GM23338 (cell line): ENCODE measurements at regions not wholly inside any gene's neighbourhood (a gene's known extent, or its start where the extent isn't known, plus 50 kb on each side); places are given as distances from the start of the nearest gene placed in this dataset.

ENCODE experiments used
- ATAC-seq: fragments of 200-7000 bp; cut with Tn5 transposase; 3 replicates; pipeline ENCODE4 v1.9.1; 2020
- DNase-seq: peaks from one replicate; pipeline ENCODE4 v3.0.0-alpha.2; 2015; ENCODE audit warnings: low spot score
- H2AFZ ChIP-seq: fragments of 200-600 bp; sonication (generic); 2 replicates; pipeline ENCODE4 v1.8.0; 2016; ENCODE audit warnings: antibody characterized with exemption, mild to moderate bottlenecking, moderate library complexity
- H3F3A ChIP-seq: fragments of 200-600 bp; sonication (generic); replicated peaks from 2 replicates; pipeline ENCODE4 v1.8.0; 2017; ENCODE audit warnings: antibody characterized with exemption, mixed run types, low read depth
- H3K27ac ChIP-seq: fragments of 200-600 bp; sonication (generic); 2 replicates; pipeline ENCODE4 v1.6.1; 2016; ENCODE audit warnings: low read depth
- H3K27me3 ChIP-seq: fragments of 200-600 bp; sonication (generic); 2 replicates; pipeline ENCODE4 v1.8.0; 2016; ENCODE audit warnings: mild to moderate bottlenecking, mixed run types, moderate library complexity; ENCODE audit not compliant: insufficient read depth
- H3K36me3 ChIP-seq: fragments of 200-600 bp; sonication (generic); 2 replicates; pipeline ENCODE4 v1.8.0; 2016; ENCODE audit warnings: mild to moderate bottlenecking; ENCODE audit not compliant: insufficient read depth
- H3K4me1 ChIP-seq: fragments of 200-600 bp; sonication (generic); 2 replicates; pipeline ENCODE4 v1.8.0; 2016; ENCODE audit warnings: mild to moderate bottlenecking, moderate library complexity; ENCODE audit not compliant: insufficient read depth
- H3K4me2 ChIP-seq: fragments of 200-600 bp; sonication (generic); 2 replicates; pipeline ENCODE4 v1.7.1; 2017; ENCODE audit warnings: mixed run types
- H3K4me3 ChIP-seq: fragments of 200-600 bp; sonication (generic); 2 replicates; pipeline ENCODE4 v1.6.1; 2016; ENCODE audit warnings: mixed run types
- H3K79me2 ChIP-seq: fragments of 200-600 bp; sonication (generic); replicated peaks from 2 replicates; pipeline ENCODE4 v1.8.0; 2017; ENCODE audit warnings: mild to moderate bottlenecking; ENCODE audit not compliant: insufficient read depth
- H3K9me2 ChIP-seq: fragments of 200-600 bp; sonication (generic); 2 replicates; pipeline ENCODE4 v1.8.0; 2017; ENCODE audit not compliant: insufficient read depth
- H4K20me1 ChIP-seq: fragments of 200-600 bp; sonication (generic); replicated peaks from 2 replicates; pipeline ENCODE4 v1.8.0; 2017; ENCODE audit warnings: mild to moderate bottlenecking; ENCODE audit not compliant: insufficient read depth
- H3K27ac Mint-ChIP-seq: 2 replicates; pipeline ENCODE4 v1.8.0; 2020; ENCODE audit warnings: inconsistent platforms, mild to moderate bottlenecking, moderate library complexity, mixed read lengths
- H3K27me3 Mint-ChIP-seq: 3 replicates; pipeline ENCODE4 v1.8.0; 2022; ENCODE audit warnings: low read depth, mild to moderate bottlenecking, moderate library complexity, mixed read lengths, inconsistent platforms; ENCODE audit not compliant: insufficient read depth, poor library complexity
- H3K36me3 Mint-ChIP-seq: 3 replicates; pipeline ENCODE4 v1.8.0; 2021; ENCODE audit warnings: low read depth, mild to moderate bottlenecking, inconsistent platforms, moderate library complexity, mixed read lengths
- H3K4me1 Mint-ChIP-seq: 3 replicates; pipeline ENCODE4 v1.8.0; 2020; ENCODE audit warnings: mild to moderate bottlenecking, inconsistent platforms, mixed read lengths
- H3K4me3 Mint-ChIP-seq: 3 replicates; pipeline ENCODE4 v1.8.0; 2021; ENCODE audit warnings: moderate library complexity, mild to moderate bottlenecking, inconsistent platforms, mixed read lengths
- H3K9me3 Mint-ChIP-seq: 3 replicates; pipeline ENCODE4 v1.8.0; 2020; ENCODE audit warnings: moderate library complexity, mild to moderate bottlenecking, inconsistent platforms, mixed read lengths
- EZH2phosphoT487 ChIP-seq: fragments of 200-600 bp; sonication (generic); IDR thresholded peaks from one replicate; pipeline ENCODE4 v1.8.1; 2018; ENCODE audit warnings: antibody characterized with exemption; ENCODE audit not compliant: unreplicated experiment
- JUNB ChIP-seq: IDR thresholded peaks from one replicate; pipeline ENCODE4 v1.6.1; 2016; ENCODE audit warnings: antibody characterized with exemption; ENCODE audit not compliant: unreplicated experiment
- NANOG ChIP-seq: IDR thresholded peaks from 2 replicates; pipeline ENCODE4 v1.6.1; 2016; ENCODE audit warnings: antibody characterized with exemption, borderline replicate concordance
- POLR2AphosphoS5 ChIP-seq: IDR thresholded peaks from 2 replicates; pipeline ENCODE4 v1.6.1; 2016; ENCODE audit warnings: antibody characterized with exemption, low read depth
- STAT1 ChIP-seq: IDR thresholded peaks from one replicate; pipeline ENCODE4 v1.6.1; 2016; ENCODE audit warnings: antibody characterized with exemption; ENCODE audit not compliant: unreplicated experiment
- ZNF114 ChIP-seq: fragments of 250-450 bp; sonication (Bioruptor Pico); IDR thresholded peaks from 2 replicates; pipeline ENCODE4 v1.5.0; 2020; ENCODE audit warnings: mild to moderate bottlenecking, moderate library complexity
- ZNF331 ChIP-seq: fragments of 250-450 bp; sonication (Bioruptor Pico); IDR thresholded peaks from 2 replicates; pipeline ENCODE4 v1.5.0; 2020; ENCODE audit warnings: low read depth, mild to moderate bottlenecking, moderate library complexity
- TF ChIP-seq, protein P1 (sequence below), 2 experiments: fragments of 200-600 bp in 1 of 2; sonication (generic) in 1 of 2; conservative IDR thresholded peaks; 2 replicates each; pipeline versions ENCODE4 v1.5.1 to v1.6.1; 2016 to 2017; ENCODE audit warnings: antibody characterized with exemption in 2 of 2, low read depth in 2 of 2, mild to moderate bottlenecking in 2 of 2, moderate library complexity in 1 of 2
- TF ChIP-seq, protein P2 (sequence below): IDR thresholded peaks from one replicate; pipeline ENCODE4 v1.6.1; 2018; ENCODE audit warnings: antibody characterized with exemption; ENCODE audit not compliant: unreplicated experiment
- TF ChIP-seq, protein P3 (sequence below): IDR thresholded peaks from 2 replicates; pipeline ENCODE4 v1.6.1; 2016; ENCODE audit warnings: antibody characterized with exemption

DNA sequence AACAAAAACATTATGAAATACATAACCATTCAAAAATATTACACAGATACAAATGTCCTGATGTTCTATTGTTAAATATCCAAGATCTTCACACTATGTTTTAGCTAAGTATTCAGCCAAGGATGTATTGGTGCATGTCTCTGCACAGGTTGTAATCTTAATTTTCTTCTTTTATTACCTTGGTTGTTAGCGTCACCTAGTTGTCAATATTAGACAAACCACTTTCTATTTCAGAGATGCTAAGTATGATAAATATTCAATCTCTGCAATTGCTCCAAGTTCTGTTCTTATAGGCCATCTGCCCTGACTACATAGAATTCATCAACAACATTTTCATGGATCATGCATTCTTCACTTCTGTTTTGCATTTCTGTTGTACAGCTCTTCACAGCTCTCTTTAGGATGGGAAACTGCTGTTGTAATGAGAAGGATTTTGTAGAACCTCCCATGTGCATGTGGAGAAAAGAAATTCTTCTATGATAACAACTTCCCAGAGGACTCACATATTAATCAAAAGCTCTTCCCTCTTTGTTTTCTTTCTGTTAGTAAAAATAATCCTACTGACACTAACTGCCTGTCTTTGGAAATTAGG lies 380.1 kb downstream of the NUF2 start:
- H3K4me2 ChIP-seq, result no peak overlapping the region
- Mint-ChIP-seq H3K27ac (no peak overlapping the region), H3K4me3 (no peak overlapping the region), H3K4me1 (peaks cover under 1% of the 10 kb centered on the region; the same call in 2 of the 3 replicates), H3K27me3 (no peaks in the 10 kb centered on the region), H3K9me3 (no peaks in the 10 kb centered on the region), H3K36me3 (no peaks in the 10 kb centered on the region)
- no peak overlapping the region for H3K4me3 ChIP-seq
- no peaks in the 10 kb centered on the region for H3K36me3 ChIP-seq
- H3K27ac ChIP-seq, result no peak overlapping the region
- H3F3A ChIP-seq, result no peaks in the 10 kb centered on the region
- no peaks in the 10 kb centered on the region for H3K79me2 ChIP-seq
- no peaks in the 10 kb centered on the region for H3K27me3 ChIP-seq
- H3K9me2 ChIP-seq, result no peaks in the 10 kb centered on the region
- no peak overlapping the region for H2AFZ ChIP-seq
- no peak for ATAC-seq
- no peak for DNase-seq
- TF ChIP-seq STAT1 (no peak), NANOG (no peak)
- TF ChIP-seq, protein P1, sequence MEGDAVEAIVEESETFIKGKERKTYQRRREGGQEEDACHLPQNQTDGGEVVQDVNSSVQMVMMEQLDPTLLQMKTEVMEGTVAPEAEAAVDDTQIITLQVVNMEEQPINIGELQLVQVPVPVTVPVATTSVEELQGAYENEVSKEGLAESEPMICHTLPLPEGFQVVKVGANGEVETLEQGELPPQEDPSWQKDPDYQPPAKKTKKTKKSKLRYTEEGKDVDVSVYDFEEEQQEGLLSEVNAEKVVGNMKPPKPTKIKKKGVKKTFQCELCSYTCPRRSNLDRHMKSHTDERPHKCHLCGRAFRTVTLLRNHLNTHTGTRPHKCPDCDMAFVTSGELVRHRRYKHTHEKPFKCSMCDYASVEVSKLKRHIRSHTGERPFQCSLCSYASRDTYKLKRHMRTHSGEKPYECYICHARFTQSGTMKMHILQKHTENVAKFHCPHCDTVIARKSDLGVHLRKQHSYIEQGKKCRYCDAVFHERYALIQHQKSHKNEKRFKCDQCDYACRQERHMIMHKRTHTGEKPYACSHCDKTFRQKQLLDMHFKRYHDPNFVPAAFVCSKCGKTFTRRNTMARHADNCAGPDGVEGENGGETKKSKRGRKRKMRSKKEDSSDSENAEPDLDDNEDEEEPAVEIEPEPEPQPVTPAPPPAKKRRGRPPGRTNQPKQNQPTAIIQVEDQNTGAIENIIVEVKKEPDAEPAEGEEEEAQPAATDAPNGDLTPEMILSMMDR (conservative IDR thresholded peaks at IDR 0.05; ENCODE audit: low read depth in 2 of 2), result peak; percentile 35 to 45
- H4K20me1 ChIP-seq, result no peaks in the 10 kb centered on the region
- no peaks in the 10 kb centered on the region for H3K4me1 ChIP-seq

DNA sequence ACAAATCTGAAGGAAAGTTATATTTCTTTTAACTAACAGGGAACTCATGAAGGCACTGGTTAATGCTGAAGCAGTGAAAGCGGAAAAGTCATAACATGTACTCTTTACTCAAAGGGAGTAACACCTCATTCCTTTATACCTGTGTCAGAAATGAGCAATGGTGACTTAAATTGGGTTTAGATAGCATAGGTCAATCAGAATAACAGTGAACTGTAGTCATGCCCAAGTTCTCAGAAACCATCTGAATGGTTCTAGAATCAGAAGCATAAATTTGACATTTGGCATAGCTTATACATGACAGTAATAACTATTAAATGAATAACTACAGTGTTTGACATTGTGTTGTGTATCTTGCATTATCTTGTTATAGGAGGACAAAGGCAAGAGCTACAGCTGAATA lies 382.0 kb downstream of the NUF2 start:
- no peak for DNase-seq
- TF ChIP-seq POLR2AphosphoS5, result no peak
- no peak for TF ChIP-seq ZNF331 (CRISPR knock-in tag)
- TF ChIP-seq, protein P1 (conservative IDR thresholded peaks at IDR 0.05; ENCODE audit: low read depth in 2 of 2), result no peak
- TF ChIP-seq ZNF114 (CRISPR knock-in tag), result no peak
- TF ChIP-seq, protein P2, sequence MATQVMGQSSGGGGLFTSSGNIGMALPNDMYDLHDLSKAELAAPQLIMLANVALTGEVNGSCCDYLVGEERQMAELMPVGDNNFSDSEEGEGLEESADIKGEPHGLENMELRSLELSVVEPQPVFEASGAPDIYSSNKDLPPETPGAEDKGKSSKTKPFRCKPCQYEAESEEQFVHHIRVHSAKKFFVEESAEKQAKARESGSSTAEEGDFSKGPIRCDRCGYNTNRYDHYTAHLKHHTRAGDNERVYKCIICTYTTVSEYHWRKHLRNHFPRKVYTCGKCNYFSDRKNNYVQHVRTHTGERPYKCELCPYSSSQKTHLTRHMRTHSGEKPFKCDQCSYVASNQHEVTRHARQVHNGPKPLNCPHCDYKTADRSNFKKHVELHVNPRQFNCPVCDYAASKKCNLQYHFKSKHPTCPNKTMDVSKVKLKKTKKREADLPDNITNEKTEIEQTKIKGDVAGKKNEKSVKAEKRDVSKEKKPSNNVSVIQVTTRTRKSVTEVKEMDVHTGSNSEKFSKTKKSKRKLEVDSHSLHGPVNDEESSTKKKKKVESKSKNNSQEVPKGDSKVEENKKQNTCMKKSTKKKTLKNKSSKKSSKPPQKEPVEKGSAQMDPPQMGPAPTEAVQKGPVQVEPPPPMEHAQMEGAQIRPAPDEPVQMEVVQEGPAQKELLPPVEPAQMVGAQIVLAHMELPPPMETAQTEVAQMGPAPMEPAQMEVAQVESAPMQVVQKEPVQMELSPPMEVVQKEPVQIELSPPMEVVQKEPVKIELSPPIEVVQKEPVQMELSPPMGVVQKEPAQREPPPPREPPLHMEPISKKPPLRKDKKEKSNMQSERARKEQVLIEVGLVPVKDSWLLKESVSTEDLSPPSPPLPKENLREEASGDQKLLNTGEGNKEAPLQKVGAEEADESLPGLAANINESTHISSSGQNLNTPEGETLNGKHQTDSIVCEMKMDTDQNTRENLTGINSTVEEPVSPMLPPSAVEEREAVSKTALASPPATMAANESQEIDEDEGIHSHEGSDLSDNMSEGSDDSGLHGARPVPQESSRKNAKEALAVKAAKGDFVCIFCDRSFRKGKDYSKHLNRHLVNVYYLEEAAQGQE, result no peak
- no peak for TF ChIP-seq STAT1
- TF ChIP-seq, protein P3, sequence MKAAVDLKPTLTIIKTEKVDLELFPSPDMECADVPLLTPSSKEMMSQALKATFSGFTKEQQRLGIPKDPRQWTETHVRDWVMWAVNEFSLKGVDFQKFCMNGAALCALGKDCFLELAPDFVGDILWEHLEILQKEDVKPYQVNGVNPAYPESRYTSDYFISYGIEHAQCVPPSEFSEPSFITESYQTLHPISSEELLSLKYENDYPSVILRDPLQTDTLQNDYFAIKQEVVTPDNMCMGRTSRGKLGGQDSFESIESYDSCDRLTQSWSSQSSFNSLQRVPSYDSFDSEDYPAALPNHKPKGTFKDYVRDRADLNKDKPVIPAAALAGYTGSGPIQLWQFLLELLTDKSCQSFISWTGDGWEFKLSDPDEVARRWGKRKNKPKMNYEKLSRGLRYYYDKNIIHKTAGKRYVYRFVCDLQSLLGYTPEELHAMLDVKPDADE, result no peak
- no peak for TF ChIP-seq EZH2phosphoT487
- no peak for TF ChIP-seq NANOG
- no peak for TF ChIP-seq JUNB

More for the DNA sequence above, 382.0 kb downstream of the NUF2 start:
- Mint-ChIP-seq H3K9me3 (no peaks in the 10 kb centered on the region), H3K27ac (no peak overlapping the region), H3K4me3 (no peak overlapping the region), H3K36me3 (no peaks in the 10 kb centered on the region; the same call in 2 of the 3 replicates), H3K27me3 (no peaks in the 10 kb centered on the region), H3K4me1 (peaks cover 6% of the 10 kb centered on the region; the same call in 2 of the 3 replicates)
- Histone ChIP-seq H3K4me1 (no peaks in the 10 kb centered on the region), H3K36me3 (no peaks in the 10 kb centered on the region), H3F3A (no peaks in the 10 kb centered on the region), H3K4me3 (no peak overlapping the region), H2AFZ (no peak overlapping the region), H3K9me2 (no peaks in the 10 kb centered on the region), H3K27me3 (no peaks in the 10 kb centered on the region), H3K27ac (no peak overlapping the region), H3K79me2 (no peaks in the 10 kb centered on the region), H3K4me2 (no peak overlapping the region), H4K20me1 (no peaks in the 10 kb centered on the region)
- ATAC-seq, result no peak
